ENCODE measurements at regions not wholly inside any gene's neighbourhood (a gene's known extent, or its start where the extent isn't known, plus 50 kb on each side); places are given as distances from the start of the nearest gene placed in this dataset.

GRCh38 chr1:222284466-222284865, 263.4 kb downstream of the HHIPL2 start:
- DNase-seq = no peak

- no peak for DNase-seq
These were observed 264.6 kb downstream of the HHIPL2 start for GRCh38 chr1:222283147-222283768.

- DNase-seq = no peak
These were observed 268.3 kb downstream of the HHIPL2 start for GRCh38 chr1:222279591-222279990.

- no peak for DNase-seq
These were observed 269.4 kb downstream of the HHIPL2 start for GRCh38 chr1:222278501-222278900.

GRCh38 chr1:222275729-222276465, 272.0 kb downstream of the HHIPL2 start:
- DNase-seq = peak in 3 of 14 donors; percentile 10 to 96 (median 29)

GRCh38 chr1:222275001-222275728, 272.7 kb downstream of the HHIPL2 start:
- DNase-seq = no peak

GRCh38 chr1:222266223-222267196, 281.4 kb downstream of the HHIPL2 start:
- no peak for DNase-seq

- no peak for DNase-seq
These were observed 284.1 kb downstream of the HHIPL2 start for GRCh38 chr1:222263791-222264190.

GRCh38 chr1:222257027-222257426, 290.9 kb downstream of the HHIPL2 start:
- DNase-seq = no peak

- no peak for DNase-seq
These were observed 291.8 kb downstream of the HHIPL2 start for GRCh38 chr1:222256058-222256457.

GRCh38 chr1:222252788-222253187, 295.1 kb downstream of the HHIPL2 start:
- no peak for DNase-seq

GRCh38 chr1:222251847-222252246, 296.1 kb downstream of the HHIPL2 start:
- DNase-seq = no peak

- no peak for DNase-seq
These were observed 297.5 kb downstream of the HHIPL2 start for GRCh38 chr1:222250376-222250775.

- DNase-seq = peak in 2 of 14 donors; percentile 2 to 93
These were observed 300.0 kb downstream of the HHIPL2 start for GRCh38 chr1:222247811-222248310.

GRCh38 chr1:222247081-222247480, 300.8 kb downstream of the HHIPL2 start:
- DNase-seq = no peak

- DNase-seq = no peak
These were observed 304.0 kb downstream of the HHIPL2 start for GRCh38 chr1:222243902-222244301.

- no peak for DNase-seq
These were observed 305.4 kb downstream of the HHIPL2 start for GRCh38 chr1:222242492-222242891.

- DNase-seq = no peak
These were observed 306.5 kb downstream of the HHIPL2 start for GRCh38 chr1:222241410-222241809.

GRCh38 chr1:222240536-222241181, 307.2 kb downstream of the HHIPL2 start:
- no peak for DNase-seq

- no peak for DNase-seq
These were observed 308.8 kb downstream of the HHIPL2 start for GRCh38 chr1:222239130-222239529.

- no peak for DNase-seq
These were observed 313.6 kb downstream of the HHIPL2 start for GRCh38 chr1:222234351-222234750.
